ENCODE measurements at regions not wholly inside any gene's neighbourhood (a gene's known extent, or its start where the extent isn't known, plus 50 kb on each side); places are given as distances from the start of the nearest gene placed in this dataset.

DNA sequence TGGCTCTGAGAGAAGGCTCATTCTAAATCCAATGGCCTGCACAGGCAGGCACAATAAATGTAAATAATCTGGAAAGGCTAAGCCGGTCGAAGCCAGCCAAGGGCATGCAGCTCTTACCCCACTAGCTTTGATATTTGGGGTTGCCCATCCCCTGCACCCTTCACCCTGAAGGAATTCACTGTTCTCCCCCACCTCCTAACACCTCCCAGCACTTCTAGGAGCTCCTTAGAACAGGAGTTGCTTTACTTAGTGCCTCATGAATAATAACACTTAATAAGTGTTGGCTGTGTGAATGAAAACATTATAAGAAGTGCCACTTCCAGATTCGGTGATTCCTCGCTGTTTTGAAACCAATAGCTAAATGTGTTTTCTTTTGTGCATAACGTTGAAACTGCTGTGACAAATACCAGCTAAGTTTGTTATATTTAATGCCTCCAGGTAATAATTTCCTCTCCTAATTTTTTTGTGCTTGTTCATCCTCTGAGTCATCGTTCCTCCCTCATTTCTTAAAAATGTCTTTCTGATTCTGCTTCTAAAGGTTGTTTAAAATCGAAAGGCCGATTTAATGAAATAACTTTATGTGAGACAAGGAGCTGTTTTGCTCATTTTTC, 458.8 kb downstream of the METTL4 start:
- TF ChIP-seq, protein P1, sequence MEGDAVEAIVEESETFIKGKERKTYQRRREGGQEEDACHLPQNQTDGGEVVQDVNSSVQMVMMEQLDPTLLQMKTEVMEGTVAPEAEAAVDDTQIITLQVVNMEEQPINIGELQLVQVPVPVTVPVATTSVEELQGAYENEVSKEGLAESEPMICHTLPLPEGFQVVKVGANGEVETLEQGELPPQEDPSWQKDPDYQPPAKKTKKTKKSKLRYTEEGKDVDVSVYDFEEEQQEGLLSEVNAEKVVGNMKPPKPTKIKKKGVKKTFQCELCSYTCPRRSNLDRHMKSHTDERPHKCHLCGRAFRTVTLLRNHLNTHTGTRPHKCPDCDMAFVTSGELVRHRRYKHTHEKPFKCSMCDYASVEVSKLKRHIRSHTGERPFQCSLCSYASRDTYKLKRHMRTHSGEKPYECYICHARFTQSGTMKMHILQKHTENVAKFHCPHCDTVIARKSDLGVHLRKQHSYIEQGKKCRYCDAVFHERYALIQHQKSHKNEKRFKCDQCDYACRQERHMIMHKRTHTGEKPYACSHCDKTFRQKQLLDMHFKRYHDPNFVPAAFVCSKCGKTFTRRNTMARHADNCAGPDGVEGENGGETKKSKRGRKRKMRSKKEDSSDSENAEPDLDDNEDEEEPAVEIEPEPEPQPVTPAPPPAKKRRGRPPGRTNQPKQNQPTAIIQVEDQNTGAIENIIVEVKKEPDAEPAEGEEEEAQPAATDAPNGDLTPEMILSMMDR (IDR thresholded peaks at IDR 0.05), result no peak
- TF ChIP-seq POLR2A (IDR thresholded peaks at IDR 0.05), result no peak

All from esophagus squamous epithelium (tissue), 4 donors.